ENCODE measurements at regions not wholly inside any gene's neighbourhood (a gene's known extent, or its start where the extent isn't known, plus 50 kb on each side); places are given as distances from the start of the nearest gene placed in this dataset.

DNA sequence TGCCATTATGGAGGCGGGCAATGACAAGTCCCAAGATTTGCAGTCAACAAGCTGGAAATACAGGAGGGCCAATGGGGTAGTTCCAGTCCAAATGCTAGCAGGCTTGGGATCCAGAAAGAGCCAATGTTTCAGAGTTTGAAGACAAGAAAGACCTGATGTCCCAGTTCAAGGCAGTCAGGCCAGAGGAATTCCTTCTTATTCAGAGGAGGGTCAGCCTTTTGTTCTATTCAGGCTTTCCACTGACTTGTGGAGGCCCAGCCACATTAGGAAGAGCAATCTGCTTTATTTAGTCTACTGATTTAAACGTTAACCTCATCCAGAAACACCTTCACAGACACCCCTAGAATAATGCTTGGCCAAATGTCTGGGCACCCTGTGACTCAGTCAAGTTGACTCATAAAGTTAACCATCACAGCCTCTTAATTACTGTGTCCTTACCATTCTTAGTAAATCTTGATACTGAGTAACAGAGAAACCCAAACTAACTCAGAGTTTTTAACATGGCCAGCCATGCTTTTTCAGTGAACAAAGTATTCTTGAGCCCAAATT lies 50.9 kb upstream of the NPHP3 start:
- no peak for TF ChIP-seq SP1 (IDR thresholded peaks at IDR 0.05; ENCODE audit: low read depth)
- no peak for TF ChIP-seq SIN3A (IDR thresholded peaks at IDR 0.05; ENCODE audit: low read depth)
- TF ChIP-seq, protein P1, sequence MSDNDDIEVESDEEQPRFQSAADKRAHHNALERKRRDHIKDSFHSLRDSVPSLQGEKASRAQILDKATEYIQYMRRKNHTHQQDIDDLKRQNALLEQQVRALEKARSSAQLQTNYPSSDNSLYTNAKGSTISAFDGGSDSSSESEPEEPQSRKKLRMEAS (IDR thresholded peaks at IDR 0.05), result no peak
- TF ChIP-seq, protein P2, sequence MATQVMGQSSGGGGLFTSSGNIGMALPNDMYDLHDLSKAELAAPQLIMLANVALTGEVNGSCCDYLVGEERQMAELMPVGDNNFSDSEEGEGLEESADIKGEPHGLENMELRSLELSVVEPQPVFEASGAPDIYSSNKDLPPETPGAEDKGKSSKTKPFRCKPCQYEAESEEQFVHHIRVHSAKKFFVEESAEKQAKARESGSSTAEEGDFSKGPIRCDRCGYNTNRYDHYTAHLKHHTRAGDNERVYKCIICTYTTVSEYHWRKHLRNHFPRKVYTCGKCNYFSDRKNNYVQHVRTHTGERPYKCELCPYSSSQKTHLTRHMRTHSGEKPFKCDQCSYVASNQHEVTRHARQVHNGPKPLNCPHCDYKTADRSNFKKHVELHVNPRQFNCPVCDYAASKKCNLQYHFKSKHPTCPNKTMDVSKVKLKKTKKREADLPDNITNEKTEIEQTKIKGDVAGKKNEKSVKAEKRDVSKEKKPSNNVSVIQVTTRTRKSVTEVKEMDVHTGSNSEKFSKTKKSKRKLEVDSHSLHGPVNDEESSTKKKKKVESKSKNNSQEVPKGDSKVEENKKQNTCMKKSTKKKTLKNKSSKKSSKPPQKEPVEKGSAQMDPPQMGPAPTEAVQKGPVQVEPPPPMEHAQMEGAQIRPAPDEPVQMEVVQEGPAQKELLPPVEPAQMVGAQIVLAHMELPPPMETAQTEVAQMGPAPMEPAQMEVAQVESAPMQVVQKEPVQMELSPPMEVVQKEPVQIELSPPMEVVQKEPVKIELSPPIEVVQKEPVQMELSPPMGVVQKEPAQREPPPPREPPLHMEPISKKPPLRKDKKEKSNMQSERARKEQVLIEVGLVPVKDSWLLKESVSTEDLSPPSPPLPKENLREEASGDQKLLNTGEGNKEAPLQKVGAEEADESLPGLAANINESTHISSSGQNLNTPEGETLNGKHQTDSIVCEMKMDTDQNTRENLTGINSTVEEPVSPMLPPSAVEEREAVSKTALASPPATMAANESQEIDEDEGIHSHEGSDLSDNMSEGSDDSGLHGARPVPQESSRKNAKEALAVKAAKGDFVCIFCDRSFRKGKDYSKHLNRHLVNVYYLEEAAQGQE (IDR thresholded peaks at IDR 0.05; ENCODE audit: low read depth), result no peak
- TF ChIP-seq EZH2phosphoT487 (IDR thresholded peaks at IDR 0.05; ENCODE audit: borderline replicate concordance), result no peak
- TF ChIP-seq RAD21 (IDR thresholded peaks at IDR 0.05; ENCODE audit: low read depth), result no peak
- TF ChIP-seq, protein P3, sequence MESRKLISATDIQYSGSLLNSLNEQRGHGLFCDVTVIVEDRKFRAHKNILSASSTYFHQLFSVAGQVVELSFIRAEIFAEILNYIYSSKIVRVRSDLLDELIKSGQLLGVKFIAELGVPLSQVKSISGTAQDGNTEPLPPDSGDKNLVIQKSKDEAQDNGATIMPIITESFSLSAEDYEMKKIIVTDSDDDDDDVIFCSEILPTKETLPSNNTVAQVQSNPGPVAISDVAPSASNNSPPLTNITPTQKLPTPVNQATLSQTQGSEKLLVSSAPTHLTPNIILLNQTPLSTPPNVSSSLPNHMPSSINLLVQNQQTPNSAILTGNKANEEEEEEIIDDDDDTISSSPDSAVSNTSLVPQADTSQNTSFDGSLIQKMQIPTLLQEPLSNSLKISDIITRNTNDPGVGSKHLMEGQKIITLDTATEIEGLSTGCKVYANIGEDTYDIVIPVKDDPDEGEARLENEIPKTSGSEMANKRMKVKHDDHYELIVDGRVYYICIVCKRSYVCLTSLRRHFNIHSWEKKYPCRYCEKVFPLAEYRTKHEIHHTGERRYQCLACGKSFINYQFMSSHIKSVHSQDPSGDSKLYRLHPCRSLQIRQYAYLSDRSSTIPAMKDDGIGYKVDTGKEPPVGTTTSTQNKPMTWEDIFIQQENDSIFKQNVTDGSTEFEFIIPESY (IDR thresholded peaks at IDR 0.05; ENCODE audit: extremely low read depth, insufficient replicate concordance, low read length), result no peak
- TF ChIP-seq CEBPB (IDR thresholded peaks at IDR 0.05; ENCODE audit: low read depth), result no peak
- TF ChIP-seq ZFX (IDR thresholded peaks at IDR 0.05), result no peak
- no peak for TF ChIP-seq ZNF274 (IDR thresholded peaks at IDR 0.05; ENCODE audit: low read depth, low read length)
- TF ChIP-seq CBX3 (IDR thresholded peaks at IDR 0.05; ENCODE audit: low read depth), result no peak
- TF ChIP-seq JUND (IDR thresholded peaks at IDR 0.05), result no peak
- no peak for TF ChIP-seq FOSL1 (IDR thresholded peaks at IDR 0.05; ENCODE audit: low read depth)
- no peak for TF ChIP-seq SRF (IDR thresholded peaks at IDR 0.05; ENCODE audit: low read depth)
- TF ChIP-seq EZH2 (IDR thresholded peaks at IDR 0.05), result no peak
- no peak for TF ChIP-seq ELF1 (IDR thresholded peaks at IDR 0.05; ENCODE audit: borderline replicate concordance, low read depth)
- no peak for DNase-seq (ENCODE audit: low read depth, low spot score)
- ChIA-PET RAD21 (ENCODE audit: low non-redundant PET in 1 of 2, low total read pairs in 2 of 2, uncharacterized antibody in 2 of 2, unreplicated experiment in 2 of 2) (no interaction called here), POLR2A (no interaction called here), CTCF (no interaction called here)
- no peak overlapping the region for H2AFZ ChIP-seq (ENCODE audit: low read depth, low read length, poor library complexity, severe bottlenecking)
- no TSS peak for BruUV-seq (replicated peaks)
- ATAC-seq, result no peak
- H3K4me3 ChIP-seq (replicated peaks in 1 of 2; ENCODE audit: low read depth in 1 of 2, low read length in 2 of 2), result no peak overlapping the region
- no peaks in the 10 kb centered on the region for H3K79me2 ChIP-seq (ENCODE audit: insufficient read depth, low read length)
- no peak overlapping the region for H3K9ac ChIP-seq (ENCODE audit: low read length)
- H3K27me3 ChIP-seq (ENCODE audit: insufficient read depth, low read length), result peaks cover 39% of the 10 kb centered on the region
- intact Hi-C loops (cut with micrococcal nuclease), result no loop called here
- H3K36me3 ChIP-seq (ENCODE audit: control insufficient read depth in 1 of 2, insufficient read depth in 2 of 2, low read length in 2 of 2), result no peaks in the 10 kb centered on the region
- no peak overlapping the region for H3K27ac ChIP-seq (ENCODE audit: low read depth, low read length)
- H3K9me3 ChIP-seq (ENCODE audit: control insufficient read depth in 1 of 2, insufficient read depth in 1 of 2, low read depth in 1 of 2, low read length in 2 of 2), result no peaks in the 10 kb centered on the region
- H3K4me1 ChIP-seq (ENCODE audit: control insufficient read depth in 1 of 2, insufficient read depth in 2 of 2, low read length in 2 of 2), result no peaks in the 10 kb centered on the region
- H3K4me2 ChIP-seq (ENCODE audit: low read length), result no peak overlapping the region
- H3K9me2 ChIP-seq (ENCODE audit: insufficient read depth), result no peaks in the 10 kb centered on the region
- H4K20me1 ChIP-seq (ENCODE audit: insufficient read depth), result no peaks in the 10 kb centered on the region

All from HCT116 (cell line).